Keratinocyte (primary cell): ENCODE measurements at regions not wholly inside any gene's neighbourhood (a gene's known extent, or its start where the extent isn't known, plus 50 kb on each side); places are given as distances from the start of the nearest gene placed in this dataset.

Experiments
- DNase-seq: peaks from one replicate; pipeline ENCODE4 v3.0.0-alpha.2; 2011; ENCODE audit warnings: low read depth, missing footprints, low spot score
- FAIRE-seq: peaks from 2 replicates; lab custom pipeline; 2011; peaks lifted over from hg19 to GRCh38; lab: Jason Lieb, UNC
- H2AFZ ChIP-seq: 2 replicates; pipeline ENCODE4 v1.6.0; 2012; ENCODE audit warnings: low read length, control low read depth, inconsistent platforms; ENCODE audit not compliant: control insufficient read depth
- H3K27ac ChIP-seq: 2 replicates; pipeline ENCODE4 v1.5.1; 2011; ENCODE audit warnings: low read length; ENCODE audit not compliant: control insufficient read depth, insufficient read depth
- H3K27me3 ChIP-seq: 3 replicates; pipeline ENCODE4 v1.6.0; 2011; ENCODE audit warnings: low read length; ENCODE audit not compliant: control insufficient read depth, insufficient read depth; ENCODE audit errors: extremely low read depth
- H3K36me3 ChIP-seq, 2 experiments: 2 replicates in 1 of 2; 3 replicates in 1 of 2; pipeline ENCODE4 v1.5.1; 2011; ENCODE audit warnings: low read length in 2 of 2, mild to moderate bottlenecking in 1 of 2; ENCODE audit not compliant: control insufficient read depth in 2 of 2, insufficient read depth in 2 of 2; ENCODE audit errors: extremely low read depth in 1 of 2
- H3K4me1 ChIP-seq: 3 replicates; pipeline ENCODE4 v1.5.1; 2011; ENCODE audit warnings: low read length; ENCODE audit not compliant: control insufficient read depth, insufficient read depth; ENCODE audit errors: extremely low read depth
- H3K4me2 ChIP-seq: 3 replicates; pipeline ENCODE4 v1.6.0; 2011; ENCODE audit warnings: low read depth, low read length; ENCODE audit not compliant: control insufficient read depth, insufficient read depth; ENCODE audit errors: extremely low read depth
- H3K4me3 ChIP-seq, 3 experiments: fragments of 200-600 bp in 1 of 3; sonication (generic) in 1 of 3; 2 replicates in 2 of 3; 3 replicates in 1 of 3; pipeline ENCODE4 v1.5.1; 2011 to 2016; ENCODE audit warnings: low read length in 3 of 3, mild to moderate bottlenecking in 3 of 3, control low read depth in 2 of 3, inconsistent platforms in 1 of 3, low read depth in 1 of 3, mixed read lengths in 1 of 3, mixed run types in 1 of 3, moderate library complexity in 1 of 3; ENCODE audit not compliant: control insufficient read depth in 2 of 3, insufficient read depth in 2 of 3; ENCODE audit errors: extremely low read depth in 1 of 3
- H3K79me2 ChIP-seq: 2 replicates; pipeline ENCODE4 v1.6.0; 2012; ENCODE audit warnings: low read length; ENCODE audit not compliant: control insufficient read depth, insufficient read depth
- H3K9ac ChIP-seq: 3 replicates; pipeline ENCODE4 v1.6.0; 2011; ENCODE audit warnings: low read length; ENCODE audit not compliant: control insufficient read depth, insufficient read depth; ENCODE audit errors: extremely low read depth
- H3K9me1 ChIP-seq: 3 replicates; pipeline ENCODE4 v1.6.0; 2011; ENCODE audit warnings: low read length; ENCODE audit not compliant: control insufficient read depth, insufficient read depth; ENCODE audit errors: extremely low read depth
- H3K9me3 ChIP-seq: 2 replicates; pipeline ENCODE4 v1.5.1; 2012; ENCODE audit warnings: low read depth, low read length; ENCODE audit not compliant: control insufficient read depth
- H4K20me1 ChIP-seq: 3 replicates; pipeline ENCODE4 v1.6.0; 2011; ENCODE audit warnings: low read length; ENCODE audit not compliant: control insufficient read depth, insufficient read depth; ENCODE audit errors: extremely low read depth
- EZH2 ChIP-seq: IDR thresholded peaks from one replicate; pipeline ENCODE4 v1.6.1; 2012; ENCODE audit warnings: inconsistent platforms, mild to moderate bottlenecking, low read length, moderate library complexity
- dilution Hi-C: fragments of 300-500 bp; cut with MboI; formaldehyde crosslinking; loops from one replicate; pipeline ENCODE4 v1.7.0; 2020; ENCODE audit warnings: low sequenced_read_pairs; ENCODE audit not compliant: extremely low pct_ligation_motif_present
- TF ChIP-seq, protein P1 (sequence below), 3 experiments: IDR thresholded peaks in 1 of 3; conservative IDR thresholded peaks in 1 of 3; optimal IDR thresholded peaks in 1 of 3; 2 replicates in 2 of 3; 3 replicates in 1 of 3; pipeline versions ENCODE3 to v1.5.1; 2011; ENCODE audit warnings: low read length in 3 of 3, mild to moderate bottlenecking in 3 of 3, moderate library complexity in 2 of 3, control low read depth in 1 of 3, inconsistent platforms in 1 of 3; ENCODE audit not compliant: insufficient read depth in 2 of 3; ENCODE audit errors: extremely low read depth in 1 of 3

- DNase-seq (no peak), FAIRE-seq (no peak)
- H3K79me2 ChIP-seq = no peaks in the 10 kb centered on the region
- H3K4me2 ChIP-seq = no peak overlapping the region
- H3K4me1 ChIP-seq = no peaks in the 10 kb centered on the region
- no peaks in the 10 kb centered on the region for H3K9me3 ChIP-seq
- no peak overlapping the region for H2AFZ ChIP-seq
- no peaks in the 10 kb centered on the region for H3K27me3 ChIP-seq
- H3K27ac ChIP-seq = no peak overlapping the region
- H4K20me1 ChIP-seq = no peaks in the 10 kb centered on the region
- no peak for TF ChIP-seq EZH2
- dilution Hi-C loops = no loop called here
- H3K4me3 ChIP-seq = no peak overlapping the region
- H3K9ac ChIP-seq = no peak overlapping the region
- H3K36me3 ChIP-seq = no peaks in the 10 kb centered on the region
- H3K9me1 ChIP-seq = no peaks in the 10 kb centered on the region
These were observed 229.4 kb downstream of the SI start for GRCh38 chr3:164848923-164849322.

- FAIRE-seq = no peak
These were observed 232.6 kb downstream of the SI start for GRCh38 chr3:164845739-164846138.

DNA sequence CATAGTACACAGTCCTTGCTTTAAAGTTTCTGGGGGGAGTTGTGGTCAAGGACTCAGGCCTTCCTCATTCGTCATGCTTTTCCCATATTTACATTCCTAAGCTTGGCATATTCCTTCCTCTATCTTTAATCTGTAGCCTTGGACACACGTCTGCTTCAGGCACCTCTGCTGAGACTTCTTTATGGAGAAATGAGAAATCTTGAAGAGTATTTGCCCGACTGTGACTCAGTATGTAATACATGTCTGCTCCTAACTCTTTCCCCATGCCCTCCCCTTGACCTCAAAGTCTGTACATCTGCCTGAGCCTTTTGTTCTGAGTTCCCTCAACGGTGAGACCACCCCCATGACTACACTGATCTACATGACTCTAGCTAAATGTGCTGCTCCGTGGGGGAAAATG, 246.1 kb downstream of the SI start:
- dilution Hi-C loops = no loop called here
- Histone ChIP-seq H3K9me3 (no peaks in the 10 kb centered on the region), H3K36me3 (no peaks in the 10 kb centered on the region), H3K27me3 (no peaks in the 10 kb centered on the region), H2AFZ (no peak overlapping the region), H3K9ac (no peak overlapping the region), H3K79me2 (no peaks in the 10 kb centered on the region), H3K27ac (no peak overlapping the region), H3K4me2 (no peak overlapping the region), H3K4me3 (no peak overlapping the region), H4K20me1 (no peaks in the 10 kb centered on the region), H3K9me1 (no peaks in the 10 kb centered on the region), H3K4me1 (no peaks in the 10 kb centered on the region)
- no peak for DNase-seq
- no peak for FAIRE-seq
- TF ChIP-seq, protein P1, sequence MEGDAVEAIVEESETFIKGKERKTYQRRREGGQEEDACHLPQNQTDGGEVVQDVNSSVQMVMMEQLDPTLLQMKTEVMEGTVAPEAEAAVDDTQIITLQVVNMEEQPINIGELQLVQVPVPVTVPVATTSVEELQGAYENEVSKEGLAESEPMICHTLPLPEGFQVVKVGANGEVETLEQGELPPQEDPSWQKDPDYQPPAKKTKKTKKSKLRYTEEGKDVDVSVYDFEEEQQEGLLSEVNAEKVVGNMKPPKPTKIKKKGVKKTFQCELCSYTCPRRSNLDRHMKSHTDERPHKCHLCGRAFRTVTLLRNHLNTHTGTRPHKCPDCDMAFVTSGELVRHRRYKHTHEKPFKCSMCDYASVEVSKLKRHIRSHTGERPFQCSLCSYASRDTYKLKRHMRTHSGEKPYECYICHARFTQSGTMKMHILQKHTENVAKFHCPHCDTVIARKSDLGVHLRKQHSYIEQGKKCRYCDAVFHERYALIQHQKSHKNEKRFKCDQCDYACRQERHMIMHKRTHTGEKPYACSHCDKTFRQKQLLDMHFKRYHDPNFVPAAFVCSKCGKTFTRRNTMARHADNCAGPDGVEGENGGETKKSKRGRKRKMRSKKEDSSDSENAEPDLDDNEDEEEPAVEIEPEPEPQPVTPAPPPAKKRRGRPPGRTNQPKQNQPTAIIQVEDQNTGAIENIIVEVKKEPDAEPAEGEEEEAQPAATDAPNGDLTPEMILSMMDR (optimal IDR thresholded peaks at IDR 0.05 in 1 of 3, IDR thresholded peaks at IDR 0.05 in 1 of 3, conservative IDR thresholded peaks at IDR 0.05 in 1 of 3; ENCODE audit: extremely low read depth in 1 of 3, insufficient read depth in 2 of 3, low read length in 3 of 3) = no peak

More at GRCh38 chr3:164845739-164846138, 232.6 kb downstream of the SI start:
- H3K27ac ChIP-seq = no peak overlapping the region
- H3K9me1 ChIP-seq = no peaks in the 10 kb centered on the region
- no peaks in the 10 kb centered on the region for H3K36me3 ChIP-seq
- DNase-seq = no peak
- no peaks in the 10 kb centered on the region for H3K79me2 ChIP-seq
- H3K9ac ChIP-seq = no peak overlapping the region
- H3K4me1 ChIP-seq = no peaks in the 10 kb centered on the region
- no peaks in the 10 kb centered on the region for H3K9me3 ChIP-seq
- TF ChIP-seq, protein P1 (optimal IDR thresholded peaks at IDR 0.05 in 1 of 3, IDR thresholded peaks at IDR 0.05 in 1 of 3, conservative IDR thresholded peaks at IDR 0.05 in 1 of 3; ENCODE audit: extremely low read depth in 1 of 3, insufficient read depth in 2 of 3, low read length in 3 of 3) = no peak
- no peak for TF ChIP-seq EZH2
- H3K4me3 ChIP-seq = no peak overlapping the region
- H3K4me2 ChIP-seq = no peak overlapping the region
- dilution Hi-C loops = no loop called here
- H4K20me1 ChIP-seq = no peaks in the 10 kb centered on the region
- H3K27me3 ChIP-seq = no peaks in the 10 kb centered on the region
- no peak overlapping the region for H2AFZ ChIP-seq
